Mesenchymal stem cell (in vitro differentiated cells and primary cell): ENCODE measurements at regions not wholly inside any gene's neighbourhood (a gene's known extent, or its start where the extent isn't known, plus 50 kb on each side); places are given as distances from the start of the nearest gene placed in this dataset.

Experiments used
- DNase-seq: peaks from one replicate; pipeline ENCODE4 v3.0.0-alpha.2; 2013
- H2AFZ ChIP-seq: one replicate; pipeline ENCODE4 v1.6.1; 2013; ENCODE audit warnings: low read depth, mild to moderate bottlenecking, control low read depth, inconsistent platforms, low read length, moderate library complexity
- H2AK5ac ChIP-seq: 2 replicates; pipeline ENCODE4 v1.6.1; 2013; ENCODE audit warnings: low read length, moderate library complexity, mild to moderate bottlenecking, inconsistent platforms; ENCODE audit not compliant: severe bottlenecking
- H2BK120ac ChIP-seq: one replicate; pipeline ENCODE4 v1.6.1; 2013; ENCODE audit warnings: low read depth, mild to moderate bottlenecking, inconsistent platforms, low read length, moderate library complexity
- H2BK12ac ChIP-seq, 2 experiments: one replicate each; pipeline ENCODE4 v1.6.1; 2013; ENCODE audit warnings: inconsistent platforms in 2 of 2, low read length in 2 of 2, mild to moderate bottlenecking in 2 of 2, moderate library complexity in 2 of 2, control low read depth in 1 of 2
- H2BK15ac ChIP-seq: one replicate; pipeline ENCODE4 v1.6.1; 2013; ENCODE audit warnings: mild to moderate bottlenecking, low read depth, inconsistent platforms; ENCODE audit not compliant: poor library complexity, severe bottlenecking
- H2BK5ac ChIP-seq: 2 replicates; pipeline ENCODE4 v1.6.1; 2013; ENCODE audit warnings: low read depth, mild to moderate bottlenecking, low read length, control low read depth, inconsistent platforms; ENCODE audit not compliant: poor library complexity, severe bottlenecking
- H3K14ac ChIP-seq, 2 experiments: one replicate each; pipeline ENCODE4 v1.6.1; 2013; ENCODE audit warnings: inconsistent platforms in 2 of 2, low read length in 2 of 2, control low read depth in 1 of 2, mild to moderate bottlenecking in 1 of 2, moderate library complexity in 1 of 2
- H3K18ac ChIP-seq, 2 experiments: one replicate each; pipeline ENCODE4 v1.6.1; 2013; ENCODE audit warnings: inconsistent platforms in 2 of 2, low read length in 2 of 2, control low read depth in 1 of 2, low read depth in 1 of 2, mild to moderate bottlenecking in 1 of 2
- H3K23ac ChIP-seq, 2 experiments: one replicate each; pipeline ENCODE4 v1.6.1; 2013; ENCODE audit warnings: inconsistent platforms in 2 of 2, low read length in 2 of 2, mild to moderate bottlenecking in 2 of 2, moderate library complexity in 2 of 2, control low read depth in 1 of 2
- H3K27ac ChIP-seq: 2 replicates; pipeline ENCODE4 v1.5.1; 2013; ENCODE audit warnings: mild to moderate bottlenecking, moderate library complexity, low read length, control low read depth, inconsistent platforms; ENCODE audit not compliant: poor library complexity, severe bottlenecking
- H3K27me3 ChIP-seq, 2 experiments: 2 replicates each; pipeline versions ENCODE4 v1.6.1 to v1.7.0; 2013; ENCODE audit warnings: low read length in 2 of 2, mild to moderate bottlenecking in 2 of 2, moderate library complexity in 2 of 2, control low read depth in 1 of 2, inconsistent platforms in 1 of 2; ENCODE audit not compliant: control insufficient read depth in 1 of 2, insufficient read depth in 1 of 2
- H3K36me3 ChIP-seq, 2 experiments: 2 replicates each; pipeline versions ENCODE4 v1.6.1 to v1.7.0; 2013; ENCODE audit warnings: low read length in 2 of 2, control low read depth in 1 of 2, inconsistent platforms in 1 of 2, low read depth in 1 of 2, mild to moderate bottlenecking in 1 of 2; ENCODE audit not compliant: insufficient read depth in 2 of 2, control insufficient read depth in 1 of 2
- H3K4ac ChIP-seq, 2 experiments: one replicate each; pipeline ENCODE4 v1.6.1; 2013; ENCODE audit warnings: inconsistent platforms in 2 of 2, low read length in 2 of 2, mild to moderate bottlenecking in 2 of 2, moderate library complexity in 2 of 2, control low read depth in 1 of 2, low read depth in 1 of 2
- H3K4me1 ChIP-seq: 2 replicates; pipeline ENCODE4 v1.6.1; 2013; ENCODE audit warnings: low read depth, low read length, control low read depth; ENCODE audit not compliant: control insufficient read depth, insufficient read depth
- H3K4me2 ChIP-seq: 2 replicates; pipeline ENCODE4 v1.6.1; 2013; ENCODE audit warnings: low read length, mild to moderate bottlenecking, inconsistent platforms; ENCODE audit not compliant: poor library complexity, severe bottlenecking
- H3K4me3 ChIP-seq, 2 experiments: 2 replicates each; pipeline versions ENCODE4 v1.5.1 to v1.7.0; 2013; ENCODE audit warnings: low read length in 2 of 2, mild to moderate bottlenecking in 2 of 2, control low read depth in 1 of 2, low read depth in 1 of 2; ENCODE audit not compliant: insufficient read depth in 1 of 2
- H3K79me1 ChIP-seq: replicated peaks from 2 replicates; pipeline ENCODE4 v1.6.1; 2013; ENCODE audit warnings: mild to moderate bottlenecking, control low read depth, low read length, inconsistent platforms; ENCODE audit not compliant: poor library complexity, severe bottlenecking
- H3K9ac ChIP-seq: 2 replicates; pipeline ENCODE4 v1.7.0; 2013; ENCODE audit warnings: mild to moderate bottlenecking, low read length, moderate library complexity
- H3K9me3 ChIP-seq: 2 replicates; pipeline ENCODE4 v1.7.0; 2013; ENCODE audit warnings: mild to moderate bottlenecking, low read length; ENCODE audit not compliant: control insufficient read depth
- H4K8ac ChIP-seq: one replicate; pipeline ENCODE4 v1.6.1; 2013; ENCODE audit warnings: inconsistent platforms, mild to moderate bottlenecking, low read length, moderate library complexity
- H4K91ac ChIP-seq: one replicate; pipeline ENCODE4 v1.6.1; 2013; ENCODE audit warnings: mild to moderate bottlenecking, low read length, inconsistent platforms
- WGBS: methylation state at CpG from one replicate; pipeline ENCODE4 v1.1.7; 2013; ENCODE audit warnings: mixed read lengths; 5-methylcytosine and 5-hydroxymethylcytosine counted together

DNA sequence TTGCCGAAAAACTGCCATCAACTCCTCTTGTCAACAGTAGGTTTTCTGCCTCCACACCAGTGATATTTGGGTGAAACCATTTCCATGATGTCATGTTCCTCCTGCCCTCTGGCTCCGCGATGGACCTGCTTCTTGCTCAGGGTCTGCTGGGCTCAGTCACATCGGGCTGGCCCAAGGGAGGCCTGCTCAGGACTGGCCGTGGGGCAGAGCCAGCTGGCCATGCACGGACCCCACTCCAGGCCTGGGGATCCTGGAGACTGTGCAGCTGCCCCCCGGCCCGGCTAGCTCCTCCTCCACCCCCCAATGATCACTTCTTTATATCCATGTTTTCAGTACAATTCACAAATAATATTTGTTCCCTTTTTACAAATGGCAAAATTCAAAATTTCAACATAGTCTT is 270.3 kb upstream of the CCDC54 start:
- H2BK120ac ChIP-seq: no peak overlapping the region

GRCh38 chr3:107110596-107111305 is 266.5 kb upstream of the CCDC54 start:
- H2BK5ac ChIP-seq: no peak overlapping the region
- WGBS: 80% methylated on average over 1 of the region's 3 CpGs
- no peaks in the 10 kb centered on the region for H3K36me3 ChIP-seq
- H3K79me1 ChIP-seq: no peaks in the 10 kb centered on the region
- H2AFZ ChIP-seq: no peak overlapping the region
- no peak overlapping the region for H2BK120ac ChIP-seq
- H3K23ac ChIP-seq: no peak overlapping the region
- no peak overlapping the region for H3K4me3 ChIP-seq
- H3K18ac ChIP-seq: no peak overlapping the region
- H3K4ac ChIP-seq: no peak overlapping the region
- no peaks in the 10 kb centered on the region for H3K9me3 ChIP-seq
- H4K91ac ChIP-seq: no peak overlapping the region
- no peak overlapping the region for H2AK5ac ChIP-seq
- H3K27me3 ChIP-seq: no peaks in the 10 kb centered on the region
- H3K27ac ChIP-seq: no peak overlapping the region
- DNase-seq: no peak
- H3K4me1 ChIP-seq: no peaks in the 10 kb centered on the region
- no peak overlapping the region for H3K4me2 ChIP-seq
- no peak overlapping the region for H3K14ac ChIP-seq
- H4K8ac ChIP-seq: no peak overlapping the region
- no peak overlapping the region for H2BK12ac ChIP-seq
- H2BK15ac ChIP-seq: no peak overlapping the region
- H3K9ac ChIP-seq: no peak overlapping the region

More for the DNA sequence above, 270.3 kb upstream of the CCDC54 start:
- Histone ChIP-seq H3K27me3 (no peaks in the 10 kb centered on the region), H3K79me1 (no peaks in the 10 kb centered on the region), H4K8ac (peak overlapping the region; percentile 38), H2AK5ac (no peak overlapping the region), H3K23ac (no peak overlapping the region), H3K9me3 (peaks cover 2% of the 10 kb centered on the region), H3K4me3 (no peak overlapping the region), H2AFZ (no peak overlapping the region), H4K91ac (no peak overlapping the region), H3K27ac (no peak overlapping the region), H2BK12ac (no peak overlapping the region), H2BK5ac (no peak overlapping the region), H2BK15ac (no peak overlapping the region), H3K4me1 (no peaks in the 10 kb centered on the region), H3K36me3 (no peaks in the 10 kb centered on the region), H3K9ac (no peak overlapping the region), H3K14ac (no peak overlapping the region), H3K4ac (no peak overlapping the region), H3K18ac (no peak overlapping the region), H3K4me2 (no peak overlapping the region)
- WGBS: 95% methylated on average over 8 of the region's 8 CpGs
- no peak for DNase-seq

DNA sequence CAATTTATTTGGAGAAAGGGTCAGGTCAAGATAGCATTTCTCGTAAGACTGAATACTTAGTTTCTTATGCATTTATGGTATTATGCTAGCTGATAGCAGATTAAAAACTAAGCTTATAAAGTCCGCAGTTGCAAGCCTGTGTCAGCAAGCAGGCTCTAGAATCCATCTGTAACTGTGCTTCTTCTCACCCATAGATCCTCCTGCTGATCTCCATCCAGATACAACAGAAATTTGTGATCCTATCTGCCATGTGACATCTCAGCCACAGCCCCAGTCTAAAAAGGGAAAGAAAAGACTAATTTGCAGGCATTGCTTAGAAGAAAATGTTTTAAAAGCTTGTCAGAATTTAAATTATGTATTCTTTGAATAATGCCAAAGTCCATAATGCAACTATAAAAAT is 265.4 kb upstream of the CCDC54 start:
- 86% methylated on average over 1 of the region's 2 CpGs for WGBS
- Histone ChIP-seq H2AFZ (no peak overlapping the region), H3K4me2 (no peak overlapping the region), H3K14ac (no peak overlapping the region), H4K8ac (no peak overlapping the region), H3K27me3 (no peaks in the 10 kb centered on the region), H2BK12ac (no peak overlapping the region), H3K79me1 (no peaks in the 10 kb centered on the region), H3K18ac (no peak overlapping the region), H3K4ac (no peak overlapping the region), H2BK5ac (no peak overlapping the region), H3K9me3 (no peaks in the 10 kb centered on the region), H3K4me1 (no peaks in the 10 kb centered on the region), H3K9ac (no peak overlapping the region), H3K4me3 (no peak overlapping the region), H2BK120ac (no peak overlapping the region), H3K27ac (no peak overlapping the region), H2BK15ac (no peak overlapping the region), H4K91ac (no peak overlapping the region), H2AK5ac (no peak overlapping the region), H3K23ac (no peak overlapping the region), H3K36me3 (no peaks in the 10 kb centered on the region)
- no peak for DNase-seq

DNA sequence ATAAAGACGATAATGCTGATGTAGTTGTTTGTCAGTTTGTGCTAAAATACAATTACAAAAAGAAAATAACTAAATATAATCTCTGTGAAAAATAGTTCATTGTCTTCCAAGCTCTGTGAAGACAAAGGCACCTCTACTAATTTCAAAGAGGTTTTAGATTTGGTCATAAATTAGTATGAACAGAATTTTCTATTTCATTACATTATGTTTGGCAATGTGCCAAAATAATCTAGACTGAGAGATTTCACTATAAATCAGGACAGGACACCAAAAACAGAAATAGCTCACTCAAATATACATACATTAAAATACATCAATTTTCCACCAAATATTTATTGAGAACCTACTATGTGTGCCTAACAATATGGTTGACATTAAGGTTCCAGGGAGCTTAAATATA is 264.9 kb upstream of the CCDC54 start:
- no peaks in the 10 kb centered on the region for H3K27me3 ChIP-seq
- H2BK15ac ChIP-seq: no peak overlapping the region

More for the DNA sequence above, 264.9 kb upstream of the CCDC54 start:
- Histone ChIP-seq H3K79me1 (no peaks in the 10 kb centered on the region), H3K36me3 (no peaks in the 10 kb centered on the region), H3K4ac (no peak overlapping the region), H2BK12ac (no peak overlapping the region), H3K9me3 (no peaks in the 10 kb centered on the region), H3K23ac (no peak overlapping the region), H3K4me3 (no peak overlapping the region), H2AK5ac (no peak overlapping the region), H3K27ac (no peak overlapping the region), H3K4me1 (no peaks in the 10 kb centered on the region), H3K9ac (no peak overlapping the region), H2BK5ac (no peak overlapping the region), H4K91ac (no peak overlapping the region), H2AFZ (no peak overlapping the region), H2BK120ac (no peak overlapping the region), H3K14ac (no peak overlapping the region), H3K18ac (no peak overlapping the region), H4K8ac (no peak overlapping the region), H3K4me2 (no peak overlapping the region)
- no peak for DNase-seq
- WGBS: no CpG with 5 or more reads among the region's 1 CpG
